ENCODE measurements at regions not wholly inside any gene's neighbourhood (a gene's known extent, or its start where the extent isn't known, plus 50 kb on each side); places are given as distances from the start of the nearest gene placed in this dataset.

DNA sequence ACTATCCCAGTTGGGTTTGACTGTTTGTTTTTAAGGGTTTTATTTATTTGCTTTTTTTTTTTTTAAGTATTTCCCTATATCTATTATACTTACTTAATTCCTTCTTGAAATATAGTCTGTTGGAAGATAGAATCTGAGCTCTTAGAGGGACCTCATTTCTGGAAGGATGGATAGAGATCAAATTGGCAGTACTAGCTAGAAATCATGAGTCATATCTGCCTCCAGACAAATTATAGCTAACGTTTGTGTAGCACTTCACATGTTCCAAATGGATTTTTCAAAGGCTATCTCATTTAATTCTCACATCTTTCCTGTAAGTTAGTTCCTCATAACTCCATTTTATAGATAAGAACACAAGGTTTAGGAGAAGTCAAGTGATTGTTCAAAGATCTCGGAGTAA lies 384.7 kb downstream of the ZIC1 start:
- CTCF ChIA-PET = interaction anchor here (1.4 kb wide), 1 partner anchor 11 kb away, joined by 4 read pairs; no protein-coding TSS in a partner anchor
- POLR2A ChIA-PET = no interaction called here
- no peak overlapping the region for H3K4me2 ChIP-seq
- DNase-seq (ENCODE audit: low read depth in 1 of 2, low spot score in 1 of 2) = no peak
- TF ChIP-seq FOXS1 (CRISPR knock-in tag; IDR thresholded peaks at IDR 0.05) = no peak
- no peak for TF ChIP-seq CHD4 (IDR thresholded peaks at IDR 0.05; ENCODE audit: borderline replicate concordance)
- TF ChIP-seq POLR2A (IDR thresholded peaks at IDR 0.05; ENCODE audit: low read length) = no peak
- no peak for TF ChIP-seq NR3C1 (IDR thresholded peaks at IDR 0.05)
- no peak for TF ChIP-seq FOSL2 (IDR thresholded peaks at IDR 0.05)
- TF ChIP-seq FOSL2 (CRISPR knock-in tag; IDR thresholded peaks at IDR 0.05) = no peak
- TF ChIP-seq HDAC2 (IDR thresholded peaks at IDR 0.05) = no peak
- no peak for TF ChIP-seq CHD2 (IDR thresholded peaks at IDR 0.05; ENCODE audit: low read length, partially characterized antibody)
- TF ChIP-seq, protein P1, sequence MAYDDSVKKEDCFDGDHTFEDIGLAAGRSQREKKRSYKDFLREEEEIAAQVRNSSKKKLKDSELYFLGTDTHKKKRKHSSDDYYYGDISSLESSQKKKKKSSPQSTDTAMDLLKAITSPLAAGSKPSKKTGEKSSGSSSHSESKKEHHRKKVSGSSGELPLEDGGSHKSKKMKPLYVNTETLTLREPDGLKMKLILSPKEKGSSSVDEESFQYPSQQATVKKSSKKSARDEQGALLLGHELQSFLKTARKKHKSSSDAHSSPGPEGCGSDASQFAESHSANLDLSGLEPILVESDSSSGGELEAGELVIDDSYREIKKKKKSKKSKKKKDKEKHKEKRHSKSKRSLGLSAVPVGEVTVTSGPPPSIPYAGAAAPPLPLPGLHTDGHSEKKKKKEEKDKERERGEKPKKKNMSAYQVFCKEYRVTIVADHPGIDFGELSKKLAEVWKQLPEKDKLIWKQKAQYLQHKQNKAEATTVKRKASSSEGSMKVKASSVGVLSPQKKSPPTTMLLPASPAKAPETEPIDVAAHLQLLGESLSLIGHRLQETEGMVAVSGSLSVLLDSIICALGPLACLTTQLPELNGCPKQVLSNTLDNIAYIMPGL (CRISPR knock-in tag; IDR thresholded peaks at IDR 0.05; ENCODE audit: borderline replicate concordance) = no peak
- no peak for TF ChIP-seq RNF2 (IDR thresholded peaks at IDR 0.05; ENCODE audit: borderline replicate concordance, low read depth)
- TF ChIP-seq, protein P2, sequence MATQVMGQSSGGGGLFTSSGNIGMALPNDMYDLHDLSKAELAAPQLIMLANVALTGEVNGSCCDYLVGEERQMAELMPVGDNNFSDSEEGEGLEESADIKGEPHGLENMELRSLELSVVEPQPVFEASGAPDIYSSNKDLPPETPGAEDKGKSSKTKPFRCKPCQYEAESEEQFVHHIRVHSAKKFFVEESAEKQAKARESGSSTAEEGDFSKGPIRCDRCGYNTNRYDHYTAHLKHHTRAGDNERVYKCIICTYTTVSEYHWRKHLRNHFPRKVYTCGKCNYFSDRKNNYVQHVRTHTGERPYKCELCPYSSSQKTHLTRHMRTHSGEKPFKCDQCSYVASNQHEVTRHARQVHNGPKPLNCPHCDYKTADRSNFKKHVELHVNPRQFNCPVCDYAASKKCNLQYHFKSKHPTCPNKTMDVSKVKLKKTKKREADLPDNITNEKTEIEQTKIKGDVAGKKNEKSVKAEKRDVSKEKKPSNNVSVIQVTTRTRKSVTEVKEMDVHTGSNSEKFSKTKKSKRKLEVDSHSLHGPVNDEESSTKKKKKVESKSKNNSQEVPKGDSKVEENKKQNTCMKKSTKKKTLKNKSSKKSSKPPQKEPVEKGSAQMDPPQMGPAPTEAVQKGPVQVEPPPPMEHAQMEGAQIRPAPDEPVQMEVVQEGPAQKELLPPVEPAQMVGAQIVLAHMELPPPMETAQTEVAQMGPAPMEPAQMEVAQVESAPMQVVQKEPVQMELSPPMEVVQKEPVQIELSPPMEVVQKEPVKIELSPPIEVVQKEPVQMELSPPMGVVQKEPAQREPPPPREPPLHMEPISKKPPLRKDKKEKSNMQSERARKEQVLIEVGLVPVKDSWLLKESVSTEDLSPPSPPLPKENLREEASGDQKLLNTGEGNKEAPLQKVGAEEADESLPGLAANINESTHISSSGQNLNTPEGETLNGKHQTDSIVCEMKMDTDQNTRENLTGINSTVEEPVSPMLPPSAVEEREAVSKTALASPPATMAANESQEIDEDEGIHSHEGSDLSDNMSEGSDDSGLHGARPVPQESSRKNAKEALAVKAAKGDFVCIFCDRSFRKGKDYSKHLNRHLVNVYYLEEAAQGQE (IDR thresholded peaks at IDR 0.05) = no peak
- no peak for TF ChIP-seq FOSB (CRISPR knock-in tag; IDR thresholded peaks at IDR 0.05)
- TF ChIP-seq, protein P3, sequence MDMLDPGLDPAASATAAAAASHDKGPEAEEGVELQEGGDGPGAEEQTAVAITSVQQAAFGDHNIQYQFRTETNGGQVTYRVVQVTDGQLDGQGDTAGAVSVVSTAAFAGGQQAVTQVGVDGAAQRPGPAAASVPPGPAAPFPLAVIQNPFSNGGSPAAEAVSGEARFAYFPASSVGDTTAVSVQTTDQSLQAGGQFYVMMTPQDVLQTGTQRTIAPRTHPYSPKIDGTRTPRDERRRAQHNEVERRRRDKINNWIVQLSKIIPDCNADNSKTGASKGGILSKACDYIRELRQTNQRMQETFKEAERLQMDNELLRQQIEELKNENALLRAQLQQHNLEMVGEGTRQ (IDR thresholded peaks at IDR 0.05) = no peak
- TF ChIP-seq CBX2 (IDR thresholded peaks at IDR 0.05; ENCODE audit: borderline replicate concordance, low read depth) = no peak
- TF ChIP-seq HOXB13 (CRISPR knock-in tag; IDR thresholded peaks at IDR 0.05; ENCODE audit: low read depth) = no peak
- no peak for TF ChIP-seq ZC3H11A (IDR thresholded peaks at IDR 0.05)
- TF ChIP-seq, protein P4, sequence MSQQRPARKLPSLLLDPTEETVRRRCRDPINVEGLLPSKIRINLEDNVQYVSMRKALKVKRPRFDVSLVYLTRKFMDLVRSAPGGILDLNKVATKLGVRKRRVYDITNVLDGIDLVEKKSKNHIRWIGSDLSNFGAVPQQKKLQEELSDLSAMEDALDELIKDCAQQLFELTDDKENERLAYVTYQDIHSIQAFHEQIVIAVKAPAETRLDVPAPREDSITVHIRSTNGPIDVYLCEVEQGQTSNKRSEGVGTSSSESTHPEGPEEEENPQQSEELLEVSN (IDR thresholded peaks at IDR 0.05; ENCODE audit: borderline replicate concordance, low read depth) = no peak
- no peak for TF ChIP-seq TP53 (CRISPR knock-in tag; IDR thresholded peaks at IDR 0.05)
- 28% methylated on average over 2 of the region's 2 CpGs for WGBS (ENCODE audit: missing lambda C conversion rate)
- FAIRE-seq = no peak
- ATAC-seq = no peak
- H3K4me1 ChIP-seq = no peaks in the 10 kb centered on the region
- no peak overlapping the region for H3K4me3 ChIP-seq
- H3K9me3 ChIP-seq = no peaks in the 10 kb centered on the region
- no peak overlapping the region for H3K27ac ChIP-seq

DNA sequence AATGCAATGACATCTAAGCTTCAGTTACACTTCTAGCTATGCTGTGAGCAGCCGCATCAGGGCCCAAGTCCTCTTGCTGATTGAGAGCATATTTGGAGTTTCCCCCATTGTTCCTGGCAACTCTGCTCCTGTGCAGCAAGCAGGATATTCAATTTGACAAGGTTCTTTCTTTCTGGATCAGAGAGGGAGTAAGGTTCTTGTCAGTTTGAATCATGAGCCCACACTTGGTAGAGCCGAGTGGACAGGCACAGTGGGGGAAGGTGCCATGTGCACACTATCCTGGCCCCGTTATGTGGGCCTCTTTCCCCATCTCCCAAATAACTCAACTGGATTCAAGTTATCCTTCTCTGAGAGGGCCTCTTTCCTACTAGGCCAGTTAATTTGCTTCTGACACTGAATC lies 385.4 kb downstream of the ZIC1 start:
- no peak for DNase-seq (ENCODE audit: low read depth in 1 of 2, low spot score in 1 of 2)
- WGBS (ENCODE audit: missing lambda C conversion rate) = 23% methylated on average over 3 of the region's 3 CpGs
- no peak for ATAC-seq
- ChIA-PET CTCF (no interaction called here), POLR2A (no interaction called here)
- H3K4me1 ChIP-seq = no peaks in the 10 kb centered on the region
- no peak overlapping the region for H3K4me3 ChIP-seq
- H3K27ac ChIP-seq = no peak overlapping the region
- no peak for FAIRE-seq
- no peak overlapping the region for H3K4me2 ChIP-seq
- H3K9me3 ChIP-seq = no peaks in the 10 kb centered on the region
- no peak for TF ChIP-seq SMC3 (IDR thresholded peaks at IDR 0.05)
- no peak for TF ChIP-seq TFCP2L1 (CRISPR knock-in tag; IDR thresholded peaks at IDR 0.05)
- TF ChIP-seq FOXS1 (CRISPR knock-in tag; IDR thresholded peaks at IDR 0.05) = no peak
- TF ChIP-seq KDM5A (IDR thresholded peaks at IDR 0.05) = no peak
- TF ChIP-seq, protein P5, sequence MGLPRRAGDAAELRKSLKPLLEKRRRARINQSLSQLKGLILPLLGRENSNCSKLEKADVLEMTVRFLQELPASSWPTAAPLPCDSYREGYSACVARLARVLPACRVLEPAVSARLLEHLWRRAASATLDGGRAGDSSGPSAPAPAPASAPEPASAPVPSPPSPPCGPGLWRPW (IDR thresholded peaks at IDR 0.05) = no peak
- TF ChIP-seq HOXB13 (CRISPR knock-in tag; IDR thresholded peaks at IDR 0.05; ENCODE audit: low read depth) = no peak
- TF ChIP-seq HOXB5 (CRISPR knock-in tag; IDR thresholded peaks at IDR 0.05) = no peak
- TF ChIP-seq, protein P6, sequence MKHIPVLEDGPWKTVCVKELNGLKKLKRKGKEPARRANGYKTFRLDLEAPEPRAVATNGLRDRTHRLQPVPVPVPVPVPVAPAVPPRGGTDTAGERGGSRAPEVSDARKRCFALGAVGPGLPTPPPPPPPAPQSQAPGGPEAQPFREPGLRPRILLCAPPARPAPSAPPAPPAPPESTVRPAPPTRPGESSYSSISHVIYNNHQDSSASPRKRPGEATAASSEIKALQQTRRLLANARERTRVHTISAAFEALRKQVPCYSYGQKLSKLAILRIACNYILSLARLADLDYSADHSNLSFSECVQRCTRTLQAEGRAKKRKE (CRISPR knock-in tag; IDR thresholded peaks at IDR 0.05; ENCODE audit: low read depth) = no peak
- no peak for TF ChIP-seq CBX8 (IDR thresholded peaks at IDR 0.05)
- TF ChIP-seq, protein P3 (IDR thresholded peaks at IDR 0.05) = no peak
- TF ChIP-seq, protein P7, sequence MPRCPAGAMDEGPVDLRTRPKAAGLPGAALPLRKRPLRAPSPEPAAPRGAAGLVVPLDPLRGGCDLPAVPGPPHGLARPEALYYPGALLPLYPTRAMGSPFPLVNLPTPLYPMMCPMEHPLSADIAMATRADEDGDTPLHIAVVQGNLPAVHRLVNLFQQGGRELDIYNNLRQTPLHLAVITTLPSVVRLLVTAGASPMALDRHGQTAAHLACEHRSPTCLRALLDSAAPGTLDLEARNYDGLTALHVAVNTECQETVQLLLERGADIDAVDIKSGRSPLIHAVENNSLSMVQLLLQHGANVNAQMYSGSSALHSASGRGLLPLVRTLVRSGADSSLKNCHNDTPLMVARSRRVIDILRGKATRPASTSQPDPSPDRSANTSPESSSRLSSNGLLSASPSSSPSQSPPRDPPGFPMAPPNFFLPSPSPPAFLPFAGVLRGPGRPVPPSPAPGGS (IDR thresholded peaks at IDR 0.05) = no peak
- no peak for TF ChIP-seq SREBF2 (IDR thresholded peaks at IDR 0.05)
- no peak for TF ChIP-seq NR3C1 (IDR thresholded peaks at IDR 0.05)
